ENCODE measurements at regions not wholly inside any gene's neighbourhood (a gene's known extent, or its start where the extent isn't known, plus 50 kb on each side); places are given as distances from the start of the nearest gene placed in this dataset.

- DNase-seq, result no peak
- intact Hi-C loops (cut with micrococcal nuclease), result no loop called here
- no peak for ATAC-seq
Measured at GRCh38 chr3:6518709-6519345, 342.1 kb upstream of the GRM7 start.

- DNase-seq (no peak), ATAC-seq (no peak)
- intact Hi-C loops (cut with micrococcal nuclease), result no loop called here
Measured at GRCh38 chr3:6521369-6522113, 339.4 kb upstream of the GRM7 start.

DNA sequence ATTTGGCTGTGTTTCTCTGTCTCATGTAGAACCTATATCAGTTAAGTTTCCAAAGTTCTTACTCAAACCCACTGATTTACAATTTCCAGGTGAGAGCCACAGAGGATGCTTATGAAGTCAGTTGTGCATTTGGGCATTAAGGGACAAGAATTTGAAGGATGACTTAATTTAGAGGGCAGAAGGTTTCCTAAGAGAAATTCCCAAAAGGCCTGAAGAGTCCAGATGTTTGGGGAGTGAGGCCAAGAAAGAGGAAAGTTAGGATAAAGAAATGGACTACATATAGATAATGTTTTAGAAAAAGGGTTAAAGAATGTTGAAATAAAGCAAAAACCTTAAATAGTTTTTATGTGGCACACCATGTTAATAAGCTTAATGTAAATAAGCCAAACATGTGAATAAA lies 338.7 kb upstream of the GRM7 start:
- DNase-seq, result no peak
- intact Hi-C loops (cut with micrococcal nuclease), result no loop called here
- ATAC-seq, result no peak

DNA sequence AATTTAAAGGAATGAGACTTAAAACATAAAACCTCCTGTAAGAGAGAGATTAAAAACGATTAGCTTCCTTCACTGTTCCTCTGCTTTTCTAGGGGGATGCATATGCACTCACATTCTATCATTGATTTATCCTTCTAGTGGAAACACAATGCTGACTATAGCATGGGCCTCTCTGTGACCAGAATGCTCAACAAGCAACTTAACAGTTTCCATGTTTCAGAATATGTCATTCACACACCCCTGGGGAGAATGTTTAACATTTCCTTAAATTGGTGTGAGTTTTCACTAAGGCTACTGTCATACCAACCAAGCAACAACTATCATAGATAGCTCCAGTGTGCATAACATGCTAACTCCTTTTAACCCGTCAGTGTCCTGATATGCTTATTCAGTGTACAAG lies 337.9 kb upstream of the GRM7 start:
- intact Hi-C loops (cut with micrococcal nuclease), result no loop called here
- DNase-seq (no peak), ATAC-seq (no peak)

DNA sequence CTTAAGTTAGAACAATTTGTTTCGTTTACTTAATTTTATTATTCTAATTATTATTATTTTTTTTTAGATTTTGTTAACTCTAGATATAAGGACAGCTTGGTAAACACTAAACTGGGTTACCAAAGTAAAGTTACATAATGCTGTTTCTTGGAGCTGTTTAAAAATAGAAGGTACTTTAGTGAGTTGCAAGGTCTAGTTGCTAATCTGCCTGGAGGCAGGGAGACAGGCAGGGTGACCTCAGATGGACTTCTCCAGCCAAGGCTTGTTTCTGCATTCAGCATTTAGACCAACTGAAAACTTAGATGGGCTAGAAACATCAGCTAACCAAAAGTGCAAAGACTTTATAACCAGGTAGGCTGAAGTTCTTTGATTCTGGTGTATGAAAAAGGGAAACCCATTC lies 336.4 kb upstream of the GRM7 start:
- DNase-seq, result no peak
- intact Hi-C loops (cut with micrococcal nuclease), result no loop called here
- peak; percentile 93 for ATAC-seq

GRCh38 chr3:6526321-6526720 lies 334.6 kb upstream of the GRM7 start:
- DNase-seq (no peak), ATAC-seq (no peak)
- intact Hi-C loops (cut with micrococcal nuclease), result no loop called here

GRCh38 chr3:6526861-6527260 lies 334.1 kb upstream of the GRM7 start:
- ATAC-seq (no peak), DNase-seq (no peak)
- intact Hi-C loops (cut with micrococcal nuclease), result no loop called here

DNA sequence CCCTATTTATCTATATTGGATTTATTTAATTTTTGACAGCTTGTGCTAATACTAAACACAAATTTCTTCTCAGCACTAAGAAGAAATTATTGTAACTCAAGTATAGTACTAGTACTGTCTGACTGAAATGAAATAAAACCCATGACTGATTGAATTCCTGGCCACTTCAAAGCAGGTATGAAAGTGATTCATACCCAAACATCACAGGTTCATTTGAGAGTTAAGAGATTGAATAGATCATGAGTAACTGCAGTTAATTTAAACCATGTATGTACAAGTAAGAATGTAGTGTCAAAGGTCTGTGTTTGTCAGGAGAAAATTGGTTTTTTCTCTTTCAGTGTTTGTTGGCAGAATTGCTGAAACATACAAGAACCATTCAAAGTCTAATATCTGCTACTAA lies 332.0 kb upstream of the GRM7 start:
- ATAC-seq (no peak), DNase-seq (no peak)
- intact Hi-C loops (cut with micrococcal nuclease), result no loop called here

GRCh38 chr3:6531153-6531552 lies 329.8 kb upstream of the GRM7 start:
- DNase-seq, result no peak
- intact Hi-C loops (cut with micrococcal nuclease), result no loop called here
- ATAC-seq, result no peak

- DNase-seq, result no peak
- ATAC-seq, result no peak
- intact Hi-C loops (cut with micrococcal nuclease), result no loop called here
Measured at GRCh38 chr3:6532101-6532500, 328.8 kb upstream of the GRM7 start.

DNA sequence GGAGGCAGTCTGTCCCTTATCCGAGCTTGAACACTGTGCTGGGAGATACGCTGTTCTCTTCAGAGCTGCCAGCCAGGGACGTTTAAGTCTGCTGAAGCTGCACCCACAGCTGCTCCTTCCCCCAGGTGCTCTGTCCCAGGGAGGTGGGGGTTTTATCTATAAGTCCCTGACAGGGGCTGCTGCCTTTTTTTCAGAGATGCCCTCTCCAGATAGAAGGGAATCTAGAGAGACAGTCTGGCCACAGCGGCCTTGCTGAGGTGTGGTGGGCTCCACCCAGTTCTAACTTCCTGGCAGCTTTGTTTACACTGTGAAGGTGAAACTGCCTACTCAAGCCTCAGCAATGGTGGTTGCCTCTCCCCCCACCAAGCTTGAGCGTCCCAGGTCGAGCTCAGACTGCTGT lies 319.9 kb upstream of the GRM7 start:
- DNase-seq, result no peak
- no peak for ATAC-seq
- intact Hi-C loops (cut with micrococcal nuclease), result no loop called here

DNA sequence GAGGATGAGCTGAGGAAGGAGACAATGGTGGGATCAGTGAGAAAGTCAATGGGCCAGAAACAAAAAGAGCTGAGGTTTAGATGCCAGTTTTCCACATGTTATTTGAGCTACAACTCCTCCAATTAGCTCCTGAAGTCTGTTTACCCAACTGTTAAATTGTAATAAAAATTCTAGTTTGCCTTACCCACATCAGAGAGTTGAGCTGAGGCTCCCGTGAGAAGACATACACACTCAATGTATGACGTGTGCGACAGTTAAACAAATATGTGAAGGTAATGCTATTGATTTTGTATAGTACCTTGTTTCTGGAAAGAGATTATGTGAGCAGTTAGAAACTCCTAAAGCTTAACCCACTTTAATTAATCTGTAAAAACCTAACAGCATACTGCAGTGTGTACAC lies 318.1 kb upstream of the GRM7 start:
- intact Hi-C loops (cut with micrococcal nuclease), result no loop called here
- no peak for ATAC-seq
- DNase-seq, result no peak

DNA sequence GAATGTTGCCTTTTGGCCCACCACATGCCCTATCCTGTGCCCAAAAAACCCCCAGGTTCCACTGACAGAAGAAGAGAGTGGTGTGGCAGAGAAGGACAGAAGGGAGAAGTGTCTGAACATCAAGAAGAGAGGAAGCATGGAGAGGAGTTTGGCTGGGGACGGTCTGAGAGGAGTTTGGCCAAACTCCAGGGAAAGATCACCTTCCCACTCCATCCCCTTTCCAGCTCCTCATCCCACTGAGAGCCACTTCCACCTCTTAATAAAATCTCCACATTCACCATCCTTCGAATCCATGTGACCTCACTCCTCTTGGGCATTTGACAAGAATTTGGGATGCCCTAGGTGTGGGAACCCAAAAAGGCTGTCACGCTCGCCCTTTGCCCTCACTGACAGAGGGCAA lies 311.6 kb upstream of the GRM7 start:
- no peak for ATAC-seq
- DNase-seq, result no peak
- intact Hi-C loops (cut with micrococcal nuclease), result no loop called here

- intact Hi-C loops (cut with micrococcal nuclease), result no loop called here
- no peak for ATAC-seq
- no peak for DNase-seq
Measured at GRCh38 chr3:6551165-6551564, 309.8 kb upstream of the GRM7 start.

DNA sequence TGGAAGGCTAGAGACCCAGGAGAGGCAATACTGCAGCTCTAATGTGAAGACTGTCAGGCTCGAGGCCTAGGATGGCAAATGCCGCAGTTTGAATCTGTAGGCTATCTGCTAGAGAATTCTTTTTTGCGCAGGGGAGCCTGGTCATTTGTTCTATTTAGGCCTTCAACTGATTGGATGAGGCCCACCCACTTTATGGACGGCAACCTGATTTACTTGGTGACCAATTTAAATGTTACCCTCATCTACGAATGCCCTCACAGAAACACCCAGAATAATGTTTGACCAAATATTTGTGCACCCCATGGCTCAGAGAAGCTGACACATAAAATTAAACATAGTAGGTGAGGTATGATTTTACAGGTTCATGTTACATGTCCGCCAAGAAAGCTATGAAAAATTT lies 300.7 kb upstream of the GRM7 start:
- DNase-seq (no peak), ATAC-seq (no peak)
- intact Hi-C loops (cut with micrococcal nuclease), result no loop called here

- intact Hi-C loops (cut with micrococcal nuclease), result no loop called here
- no peak for ATAC-seq
Measured at GRCh38 chr3:6567241-6567640, 293.7 kb upstream of the GRM7 start.

DNA sequence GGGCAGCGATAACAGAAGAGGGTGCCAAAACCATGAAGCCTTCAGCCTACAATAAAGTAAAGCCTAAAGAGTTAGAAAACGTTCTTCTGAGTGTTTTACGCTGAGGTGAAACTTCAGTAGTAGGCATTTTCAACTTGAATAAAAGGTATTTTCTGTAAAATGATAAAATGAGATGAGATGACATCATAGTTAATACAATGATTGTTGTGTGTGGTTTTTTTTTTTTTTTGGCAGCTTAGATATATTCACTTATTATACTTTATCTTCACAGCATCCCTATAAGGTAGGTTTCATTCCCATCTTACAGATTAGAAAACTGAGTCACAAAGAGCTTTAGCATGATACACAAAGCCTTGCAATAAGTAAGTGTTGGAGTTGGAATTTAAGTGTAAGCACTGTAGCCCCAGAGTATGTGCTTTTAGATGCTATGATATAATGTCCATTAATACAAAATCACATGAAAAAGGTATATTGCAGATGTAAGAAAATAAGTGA lies 291.9 kb upstream of the GRM7 start:
- DNase-seq (no peak), ATAC-seq (no peak)
- intact Hi-C loops (cut with micrococcal nuclease), result no loop called here

More at GRCh38 chr3:6567241-6567640, 293.7 kb upstream of the GRM7 start:
- DNase-seq, result no peak

DNA sequence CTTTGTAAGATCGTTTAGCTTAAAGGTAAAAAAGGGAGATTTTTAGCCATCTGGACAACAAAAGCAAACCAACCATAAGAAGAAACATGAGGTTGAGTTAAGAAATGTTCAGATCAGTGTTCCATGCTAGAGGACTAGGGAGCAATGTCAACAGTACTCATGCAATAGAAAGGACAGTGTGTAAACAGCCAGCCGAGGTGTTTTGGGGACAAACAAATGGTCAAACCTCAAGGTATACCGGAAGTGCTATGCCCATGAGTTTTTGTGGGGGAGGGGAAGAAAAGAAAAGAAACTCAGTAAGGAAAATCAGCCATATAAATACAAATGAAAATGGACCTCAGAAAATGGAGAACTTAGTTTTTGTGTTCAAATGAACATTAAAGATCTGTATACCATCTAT lies 289.5 kb upstream of the GRM7 start:
- intact Hi-C loops (cut with micrococcal nuclease), result no loop called here
- ATAC-seq (no peak), DNase-seq (no peak)

- no peak for ATAC-seq
- DNase-seq, result no peak
- intact Hi-C loops (cut with micrococcal nuclease), result no loop called here
Measured at GRCh38 chr3:6577584-6577983, 283.3 kb upstream of the GRM7 start.

DNA sequence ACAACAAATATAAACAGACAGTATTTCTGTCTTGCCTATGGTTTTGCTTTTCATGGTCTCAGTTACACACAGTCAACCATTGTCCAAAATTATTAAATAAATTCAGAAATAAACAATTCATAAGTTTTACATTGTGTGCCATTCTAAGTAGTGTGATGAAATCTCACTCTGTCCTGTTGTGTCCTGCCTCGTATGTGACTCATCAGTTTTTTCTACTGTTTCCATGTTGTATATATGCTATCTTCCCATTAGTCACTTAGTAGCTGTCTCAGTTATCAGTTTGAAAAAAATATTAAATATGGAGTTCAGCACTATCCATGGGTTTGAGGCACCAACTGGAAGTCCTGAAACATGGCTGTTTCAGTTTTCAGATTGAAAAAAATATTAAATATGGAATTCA lies 282.4 kb upstream of the GRM7 start:
- intact Hi-C loops (cut with micrococcal nuclease), result no loop called here
- DNase-seq (no peak), ATAC-seq (no peak)

GRCh38 chr3:6580808-6581207 lies 280.1 kb upstream of the GRM7 start:
- intact Hi-C loops (cut with micrococcal nuclease), result no loop called here
- ATAC-seq (no peak), DNase-seq (no peak)

All from left ventricle myocardium superior (tissue), 1 donor.